ENCODE measurements at regions not wholly inside any gene's neighbourhood (a gene's known extent, or its start where the extent isn't known, plus 50 kb on each side); places are given as distances from the start of the nearest gene placed in this dataset.

DNA sequence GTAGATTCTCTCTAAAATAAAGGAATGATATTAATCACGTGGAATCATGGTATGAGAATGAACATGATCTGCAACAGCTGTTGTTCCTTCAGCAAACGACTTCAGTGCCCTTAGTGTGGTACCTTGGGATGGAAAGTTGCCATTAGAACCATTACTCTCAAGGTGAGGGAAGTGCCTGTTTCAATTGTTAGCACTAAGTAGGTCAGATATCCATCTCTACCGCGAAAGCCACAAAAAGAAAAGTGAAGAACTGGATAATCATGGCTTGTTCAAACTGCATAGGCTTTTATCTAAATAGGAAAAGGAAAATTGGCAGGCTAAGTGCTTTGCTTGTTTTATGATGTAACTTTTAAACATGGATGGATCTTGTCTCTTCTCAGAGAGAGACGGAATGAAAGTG lies 380.7 kb downstream of the MRPS30 start:
- TF ChIP-seq, protein P1, sequence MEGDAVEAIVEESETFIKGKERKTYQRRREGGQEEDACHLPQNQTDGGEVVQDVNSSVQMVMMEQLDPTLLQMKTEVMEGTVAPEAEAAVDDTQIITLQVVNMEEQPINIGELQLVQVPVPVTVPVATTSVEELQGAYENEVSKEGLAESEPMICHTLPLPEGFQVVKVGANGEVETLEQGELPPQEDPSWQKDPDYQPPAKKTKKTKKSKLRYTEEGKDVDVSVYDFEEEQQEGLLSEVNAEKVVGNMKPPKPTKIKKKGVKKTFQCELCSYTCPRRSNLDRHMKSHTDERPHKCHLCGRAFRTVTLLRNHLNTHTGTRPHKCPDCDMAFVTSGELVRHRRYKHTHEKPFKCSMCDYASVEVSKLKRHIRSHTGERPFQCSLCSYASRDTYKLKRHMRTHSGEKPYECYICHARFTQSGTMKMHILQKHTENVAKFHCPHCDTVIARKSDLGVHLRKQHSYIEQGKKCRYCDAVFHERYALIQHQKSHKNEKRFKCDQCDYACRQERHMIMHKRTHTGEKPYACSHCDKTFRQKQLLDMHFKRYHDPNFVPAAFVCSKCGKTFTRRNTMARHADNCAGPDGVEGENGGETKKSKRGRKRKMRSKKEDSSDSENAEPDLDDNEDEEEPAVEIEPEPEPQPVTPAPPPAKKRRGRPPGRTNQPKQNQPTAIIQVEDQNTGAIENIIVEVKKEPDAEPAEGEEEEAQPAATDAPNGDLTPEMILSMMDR (IDR thresholded peaks at IDR 0.05), result no peak
- no peak for TF ChIP-seq EP300 (IDR thresholded peaks at IDR 0.05)
- no peak for TF ChIP-seq POLR2AphosphoS5 (IDR thresholded peaks at IDR 0.05)
